ENCODE measurements at regions not wholly inside any gene's neighbourhood (a gene's known extent, or its start where the extent isn't known, plus 50 kb on each side); places are given as distances from the start of the nearest gene placed in this dataset.

- TF ChIP-seq YY1 (IDR thresholded peaks at IDR 0.05; ENCODE audit: insufficient read depth, insufficient read length) (no peak), ZNF274 (IDR thresholded peaks at IDR 0.05; ENCODE audit: low read depth, low read length) (no peak)
These were observed 152.7 kb downstream of the MYLK4 start for GRCh38 chr6:2597991-2598390.

Data from NT2/D1 (cell line).